ENCODE measurements at regions not wholly inside any gene's neighbourhood (a gene's known extent, or its start where the extent isn't known, plus 50 kb on each side); places are given as distances from the start of the nearest gene placed in this dataset.

- Histone ChIP-seq H3K36me3 (ENCODE audit: control insufficient read depth in 4 of 4, insufficient read depth in 3 of 4, low read depth in 1 of 4, low read length in 3 of 4) (no peaks in the 10 kb centered on the region), H3K4me1 (ENCODE audit: control insufficient read depth in 4 of 4, insufficient read depth in 4 of 4, low read length in 3 of 4) (no peaks in the 10 kb centered on the region), H3K9ac (ENCODE audit: low read depth in 1 of 2, low read length in 2 of 2) (no peak overlapping the region), H3K27ac (ENCODE audit: low read depth in 1 of 2, low read length in 2 of 2) (no peak overlapping the region), H3K4me3 (ENCODE audit: low read depth in 1 of 3, low read length in 3 of 3) (no peak overlapping the region), H3K27me3 (ENCODE audit: control insufficient read depth in 4 of 4, insufficient read depth in 4 of 4, low read length in 3 of 4) (no peaks in the 10 kb centered on the region), H3K9me3 (ENCODE audit: control insufficient read depth in 4 of 4, low read length in 3 of 4) (no peaks in the 10 kb centered on the region)
- DNase-seq (ENCODE audit: low spot score), result no peak
- TF ChIP-seq ATF3 (IDR thresholded peaks at IDR 0.05) (no peak), EGR1 (IDR thresholded peaks at IDR 0.05; ENCODE audit: low read depth in 2 of 2) (no peak), NR2F2 (IDR thresholded peaks at IDR 0.05) (no peak), REST (IDR thresholded peaks at IDR 0.05) (no peak), SP1 (IDR thresholded peaks at IDR 0.05) (no peak), TAF1 (conservative IDR thresholded peaks at IDR 0.05) (no peak), GABPA (IDR thresholded peaks at IDR 0.05 in 1 of 2, conservative IDR thresholded peaks at IDR 0.05 in 1 of 2) (no peak), YY1 (IDR thresholded peaks at IDR 0.05) (no peak), JUND (IDR thresholded peaks at IDR 0.05) (no peak), HNF4A (conservative IDR thresholded peaks at IDR 0.05) (no peak), HNF4G (IDR thresholded peaks at IDR 0.05) (no peak), ZBTB33 (IDR thresholded peaks at IDR 0.05) (no peak), RXRA (IDR thresholded peaks at IDR 0.05) (no peak)
- TF ChIP-seq, protein P1, sequence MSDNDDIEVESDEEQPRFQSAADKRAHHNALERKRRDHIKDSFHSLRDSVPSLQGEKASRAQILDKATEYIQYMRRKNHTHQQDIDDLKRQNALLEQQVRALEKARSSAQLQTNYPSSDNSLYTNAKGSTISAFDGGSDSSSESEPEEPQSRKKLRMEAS (IDR thresholded peaks at IDR 0.05), result no peak
- TF ChIP-seq, protein P2, sequence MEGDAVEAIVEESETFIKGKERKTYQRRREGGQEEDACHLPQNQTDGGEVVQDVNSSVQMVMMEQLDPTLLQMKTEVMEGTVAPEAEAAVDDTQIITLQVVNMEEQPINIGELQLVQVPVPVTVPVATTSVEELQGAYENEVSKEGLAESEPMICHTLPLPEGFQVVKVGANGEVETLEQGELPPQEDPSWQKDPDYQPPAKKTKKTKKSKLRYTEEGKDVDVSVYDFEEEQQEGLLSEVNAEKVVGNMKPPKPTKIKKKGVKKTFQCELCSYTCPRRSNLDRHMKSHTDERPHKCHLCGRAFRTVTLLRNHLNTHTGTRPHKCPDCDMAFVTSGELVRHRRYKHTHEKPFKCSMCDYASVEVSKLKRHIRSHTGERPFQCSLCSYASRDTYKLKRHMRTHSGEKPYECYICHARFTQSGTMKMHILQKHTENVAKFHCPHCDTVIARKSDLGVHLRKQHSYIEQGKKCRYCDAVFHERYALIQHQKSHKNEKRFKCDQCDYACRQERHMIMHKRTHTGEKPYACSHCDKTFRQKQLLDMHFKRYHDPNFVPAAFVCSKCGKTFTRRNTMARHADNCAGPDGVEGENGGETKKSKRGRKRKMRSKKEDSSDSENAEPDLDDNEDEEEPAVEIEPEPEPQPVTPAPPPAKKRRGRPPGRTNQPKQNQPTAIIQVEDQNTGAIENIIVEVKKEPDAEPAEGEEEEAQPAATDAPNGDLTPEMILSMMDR (IDR thresholded peaks at IDR 0.05; ENCODE audit: low read depth, low read length, missing input control), result no peak
Observed at GRCh38 chr5:125683669-125684068, 739.5 kb upstream of the GRAMD2B start.

DNA sequence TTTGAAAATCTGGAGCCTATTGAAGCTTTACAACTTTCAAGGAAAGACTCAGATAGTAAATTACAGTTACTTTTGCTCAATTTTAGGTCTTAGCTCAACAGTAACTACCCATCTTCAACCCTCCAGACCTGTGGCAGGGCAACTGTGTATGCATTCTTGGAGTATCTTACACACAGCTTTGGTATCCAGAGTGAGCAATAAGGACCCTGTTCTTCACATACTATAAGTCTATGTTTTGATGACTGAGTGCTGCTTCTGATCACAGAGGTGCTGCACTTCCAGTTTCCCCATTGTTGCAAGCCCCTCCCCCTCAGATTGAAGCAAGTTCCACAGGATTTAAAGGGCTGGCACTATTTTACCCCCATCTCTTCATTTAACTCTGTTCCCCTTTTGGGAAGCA lies 737.4 kb upstream of the GRAMD2B start:
- TF ChIP-seq HNF4A (conservative IDR thresholded peaks at IDR 0.05) (no peak), FOXA1 (IDR thresholded peaks at IDR 0.05) (no peak), SP1 (IDR thresholded peaks at IDR 0.05) (no peak), RAD21 (IDR thresholded peaks at IDR 0.05) (no peak), ZBTB33 (IDR thresholded peaks at IDR 0.05) (no peak), REST (IDR thresholded peaks at IDR 0.05) (no peak), ATF3 (IDR thresholded peaks at IDR 0.05) (no peak)
- TF ChIP-seq, protein P1 (IDR thresholded peaks at IDR 0.05), result no peak
- Histone ChIP-seq H3K9ac (ENCODE audit: low read depth in 1 of 2, low read length in 2 of 2) (no peak overlapping the region), H3K27me3 (ENCODE audit: control insufficient read depth in 4 of 4, insufficient read depth in 4 of 4, low read length in 3 of 4) (no peaks in the 10 kb centered on the region), H3K4me1 (ENCODE audit: control insufficient read depth in 4 of 4, insufficient read depth in 4 of 4, low read length in 3 of 4) (no peaks in the 10 kb centered on the region), H3K36me3 (ENCODE audit: control insufficient read depth in 4 of 4, insufficient read depth in 3 of 4, low read depth in 1 of 4, low read length in 3 of 4) (no peaks in the 10 kb centered on the region), H3K4me3 (ENCODE audit: low read depth in 1 of 3, low read length in 3 of 3) (no peak overlapping the region), H3K27ac (ENCODE audit: low read depth in 1 of 2, low read length in 2 of 2) (no peak overlapping the region), H3K9me3 (ENCODE audit: control insufficient read depth in 4 of 4, low read length in 3 of 4) (no peaks in the 10 kb centered on the region)
- DNase-seq (ENCODE audit: low spot score), result no peak

Data from liver (tissue), 7 donors.